OCI-LY7 (cell line): ENCODE measurements at regions not wholly inside any gene's neighbourhood (a gene's known extent, or its start where the extent isn't known, plus 50 kb on each side); places are given as distances from the start of the nearest gene placed in this dataset.

Experiments
- EZH2phosphoT487 ChIP-seq: fragments of 200-600 bp; sonication (generic); IDR thresholded peaks from 2 replicates; pipeline ENCODE4 v1.6.1; 2018; ENCODE audit warnings: low read depth, borderline replicate concordance, mild to moderate bottlenecking, mixed run types, antibody characterized with exemption, low read length, moderate library complexity, mixed read lengths
- TF ChIP-seq, protein P1 (sequence below): fragments of 200-600 bp; sonication (generic); conservative IDR thresholded peaks from 2 replicates; pipeline ENCODE4 v1.5.1; 2014; ENCODE audit warnings: mild to moderate bottlenecking, antibody characterized with exemption, low read length, moderate library complexity, mixed read lengths

DNA sequence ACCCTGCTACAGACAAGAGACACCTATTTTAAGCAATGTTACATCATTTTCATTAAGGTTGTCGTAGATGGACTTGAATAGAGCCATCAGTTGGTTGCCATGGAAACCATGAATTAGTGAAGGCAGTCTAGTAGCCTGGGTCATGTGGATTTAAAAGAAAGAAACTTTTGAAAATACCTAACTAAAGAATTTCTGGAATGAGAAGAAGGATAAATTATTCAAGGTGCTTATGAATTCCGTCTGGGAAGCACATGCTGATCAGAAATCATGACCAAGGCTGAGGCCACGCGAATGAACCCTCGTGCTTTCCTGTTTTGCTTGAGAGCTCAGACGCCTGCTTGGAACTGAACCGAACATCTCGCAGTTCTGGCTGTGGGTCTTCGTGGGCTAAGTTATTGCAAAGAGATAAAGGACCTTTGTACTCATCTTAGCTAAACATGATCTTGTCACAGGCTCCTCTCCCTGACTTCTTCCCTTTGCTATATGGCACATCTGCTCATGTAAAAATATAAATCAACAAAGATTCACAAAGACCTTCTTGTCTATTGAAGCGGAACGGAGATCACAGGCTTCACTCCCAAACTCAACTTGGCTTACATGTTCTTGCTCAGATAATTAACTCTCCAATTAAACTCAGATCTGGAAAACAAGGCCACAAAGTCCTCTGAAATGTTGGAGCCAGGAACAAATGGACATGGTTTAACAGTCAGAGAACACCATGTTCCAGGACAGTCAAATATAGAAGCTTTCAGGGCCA, 140.2 kb downstream of the NUFIP1 start:
- TF ChIP-seq, protein P1, sequence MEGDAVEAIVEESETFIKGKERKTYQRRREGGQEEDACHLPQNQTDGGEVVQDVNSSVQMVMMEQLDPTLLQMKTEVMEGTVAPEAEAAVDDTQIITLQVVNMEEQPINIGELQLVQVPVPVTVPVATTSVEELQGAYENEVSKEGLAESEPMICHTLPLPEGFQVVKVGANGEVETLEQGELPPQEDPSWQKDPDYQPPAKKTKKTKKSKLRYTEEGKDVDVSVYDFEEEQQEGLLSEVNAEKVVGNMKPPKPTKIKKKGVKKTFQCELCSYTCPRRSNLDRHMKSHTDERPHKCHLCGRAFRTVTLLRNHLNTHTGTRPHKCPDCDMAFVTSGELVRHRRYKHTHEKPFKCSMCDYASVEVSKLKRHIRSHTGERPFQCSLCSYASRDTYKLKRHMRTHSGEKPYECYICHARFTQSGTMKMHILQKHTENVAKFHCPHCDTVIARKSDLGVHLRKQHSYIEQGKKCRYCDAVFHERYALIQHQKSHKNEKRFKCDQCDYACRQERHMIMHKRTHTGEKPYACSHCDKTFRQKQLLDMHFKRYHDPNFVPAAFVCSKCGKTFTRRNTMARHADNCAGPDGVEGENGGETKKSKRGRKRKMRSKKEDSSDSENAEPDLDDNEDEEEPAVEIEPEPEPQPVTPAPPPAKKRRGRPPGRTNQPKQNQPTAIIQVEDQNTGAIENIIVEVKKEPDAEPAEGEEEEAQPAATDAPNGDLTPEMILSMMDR = no peak
- TF ChIP-seq EZH2phosphoT487 = no peak
